Vagina (tissue), 2 donors: ENCODE measurements at regions not wholly inside any gene's neighbourhood (a gene's known extent, or its start where the extent isn't known, plus 50 kb on each side); places are given as distances from the start of the nearest gene placed in this dataset.

ENCODE experiments used
- POLR2AphosphoS5 ChIP-seq, 2 donors: sonication (generic); formaldehyde crosslinking; IDR thresholded peaks; one replicate each; pipeline ENCODE4 v1.9.0; 2017; ENCODE audit warnings: antibody characterized with exemption in 2 of 2, mild to moderate bottlenecking in 2 of 2, low read depth in 1 of 2; ENCODE audit not compliant: insufficient read depth in 1 of 2
- TF ChIP-seq, protein P1 (sequence below), 3 experiments: fragments of 450-650 bp in 2 of 3; fragments of 200-600 bp in 1 of 3; sonication (generic) in 1 of 3; IDR thresholded peaks; one replicate each; pipeline ENCODE4 v1.5.1; 2017 to 2019; ENCODE audit warnings: antibody characterized with exemption in 3 of 3, mild to moderate bottlenecking in 2 of 3, moderate library complexity in 2 of 3

DNA sequence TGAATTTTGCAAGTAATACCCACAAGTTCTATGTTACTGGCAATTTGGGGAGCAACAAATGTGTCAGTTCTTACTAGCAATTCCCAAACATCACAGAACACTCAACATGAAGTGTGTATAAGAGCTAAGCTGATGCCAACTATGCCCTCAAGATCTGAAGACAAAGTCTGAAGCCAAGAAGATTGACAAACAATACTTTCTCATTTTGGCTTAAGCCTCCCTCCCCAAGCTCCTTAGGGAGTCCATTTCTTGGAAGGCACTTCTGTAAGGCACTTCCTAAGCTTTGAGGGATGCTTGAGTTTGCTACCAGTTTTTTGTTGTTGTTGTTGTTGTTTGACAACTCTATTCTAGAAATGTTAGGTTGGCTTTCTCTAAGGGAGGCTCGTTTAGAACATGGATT lies 154.4 kb upstream of the ZNF644 start:
- TF ChIP-seq POLR2AphosphoS5 (IDR thresholded peaks at IDR 0.05; ENCODE audit: insufficient read depth in 1 of 2, low read depth in 1 of 2) = no peak
- TF ChIP-seq, protein P1, sequence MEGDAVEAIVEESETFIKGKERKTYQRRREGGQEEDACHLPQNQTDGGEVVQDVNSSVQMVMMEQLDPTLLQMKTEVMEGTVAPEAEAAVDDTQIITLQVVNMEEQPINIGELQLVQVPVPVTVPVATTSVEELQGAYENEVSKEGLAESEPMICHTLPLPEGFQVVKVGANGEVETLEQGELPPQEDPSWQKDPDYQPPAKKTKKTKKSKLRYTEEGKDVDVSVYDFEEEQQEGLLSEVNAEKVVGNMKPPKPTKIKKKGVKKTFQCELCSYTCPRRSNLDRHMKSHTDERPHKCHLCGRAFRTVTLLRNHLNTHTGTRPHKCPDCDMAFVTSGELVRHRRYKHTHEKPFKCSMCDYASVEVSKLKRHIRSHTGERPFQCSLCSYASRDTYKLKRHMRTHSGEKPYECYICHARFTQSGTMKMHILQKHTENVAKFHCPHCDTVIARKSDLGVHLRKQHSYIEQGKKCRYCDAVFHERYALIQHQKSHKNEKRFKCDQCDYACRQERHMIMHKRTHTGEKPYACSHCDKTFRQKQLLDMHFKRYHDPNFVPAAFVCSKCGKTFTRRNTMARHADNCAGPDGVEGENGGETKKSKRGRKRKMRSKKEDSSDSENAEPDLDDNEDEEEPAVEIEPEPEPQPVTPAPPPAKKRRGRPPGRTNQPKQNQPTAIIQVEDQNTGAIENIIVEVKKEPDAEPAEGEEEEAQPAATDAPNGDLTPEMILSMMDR (IDR thresholded peaks at IDR 0.05) = no peak
